ENCODE measurements at regions not wholly inside any gene's neighbourhood (a gene's known extent, or its start where the extent isn't known, plus 50 kb on each side); places are given as distances from the start of the nearest gene placed in this dataset.

GRCh38 chr12:74283646-74284045 is 254.0 kb upstream of the ATXN7L3B start:
- H3K27me3 Mint-ChIP-seq (ENCODE audit: low read depth in 2 of 2) = no peaks in the 10 kb centered on the region
- no peak for TF ChIP-seq CTCF (IDR thresholded peaks at IDR 0.05)
- Histone ChIP-seq H3K9me3 (ENCODE audit: control insufficient read depth, insufficient read depth, low read length) (no peaks in the 10 kb centered on the region), H3K27me3 (ENCODE audit: control insufficient read depth, insufficient read depth, low read length) (no peaks in the 10 kb centered on the region), H3K4me3 (ENCODE audit: low read length) (no peak overlapping the region), H3K4me1 (ENCODE audit: control insufficient read depth, insufficient read depth, low read length) (no peaks in the 10 kb centered on the region), H3K27ac (ENCODE audit: low read length) (no peak overlapping the region), H3K36me3 (ENCODE audit: control insufficient read depth, insufficient read depth, low read length) (no peaks in the 10 kb centered on the region)
- no peak overlapping the region for H3K27ac Mint-ChIP-seq
- H3K36me3 Mint-ChIP-seq = no peaks in the 10 kb centered on the region
- ATAC-seq = no peak
- H3K9me3 Mint-ChIP-seq = peaks cover 0 to 3% of the 10 kb centered on the region in 2 donors
- DNase-seq = no peak
- H3K4me3 Mint-ChIP-seq = no peak overlapping the region
- intact Hi-C loops (cut with micrococcal nuclease) = no loop called here
- no peaks in the 10 kb centered on the region for H3K4me1 Mint-ChIP-seq
- WGBS (ENCODE audit: insufficient coverage) = 63% methylated on average over 1 of the region's 4 CpGs

GRCh38 chr12:74285773-74286172 is 251.9 kb upstream of the ATXN7L3B start:
- H3K27ac Mint-ChIP-seq = no peak overlapping the region
- WGBS (ENCODE audit: insufficient coverage) = 96% methylated on average over 2 of the region's 2 CpGs
- TF ChIP-seq CTCF (IDR thresholded peaks at IDR 0.05) = no peak
- no peaks in the 10 kb centered on the region for H3K36me3 Mint-ChIP-seq
- intact Hi-C loops (cut with micrococcal nuclease) = no loop called here
- Histone ChIP-seq H3K9me3 (ENCODE audit: control insufficient read depth, insufficient read depth, low read length) (no peaks in the 10 kb centered on the region), H3K27me3 (ENCODE audit: control insufficient read depth, insufficient read depth, low read length) (no peaks in the 10 kb centered on the region), H3K4me3 (ENCODE audit: low read length) (no peak overlapping the region), H3K27ac (ENCODE audit: low read length) (no peak overlapping the region), H3K4me1 (ENCODE audit: control insufficient read depth, insufficient read depth, low read length) (no peaks in the 10 kb centered on the region), H3K36me3 (ENCODE audit: control insufficient read depth, insufficient read depth, low read length) (no peaks in the 10 kb centered on the region)
- no peaks in the 10 kb centered on the region for H3K27me3 Mint-ChIP-seq (ENCODE audit: low read depth in 2 of 2)
- H3K4me1 Mint-ChIP-seq = no peaks in the 10 kb centered on the region
- peaks cover 0 to 3% of the 10 kb centered on the region in 2 donors for H3K9me3 Mint-ChIP-seq
- H3K4me3 Mint-ChIP-seq = no peak overlapping the region
- no peak for DNase-seq
- ATAC-seq = no peak

- Histone ChIP-seq H3K9me3 (ENCODE audit: control insufficient read depth, insufficient read depth, low read length) (no peaks in the 10 kb centered on the region), H3K36me3 (ENCODE audit: control insufficient read depth, insufficient read depth, low read length) (no peaks in the 10 kb centered on the region), H3K27ac (ENCODE audit: low read length) (no peak overlapping the region), H3K4me1 (ENCODE audit: control insufficient read depth, insufficient read depth, low read length) (no peaks in the 10 kb centered on the region), H3K27me3 (ENCODE audit: control insufficient read depth, insufficient read depth, low read length) (no peaks in the 10 kb centered on the region), H3K4me3 (ENCODE audit: low read length) (no peak overlapping the region)
- intact Hi-C loops (cut with micrococcal nuclease) = no loop called here
- Mint-ChIP-seq H3K36me3 (no peaks in the 10 kb centered on the region), H3K27me3 (ENCODE audit: low read depth in 2 of 2) (no peaks in the 10 kb centered on the region), H3K4me3 (no peak overlapping the region), H3K27ac (no peak overlapping the region), H3K4me1 (no peaks in the 10 kb centered on the region), H3K9me3 (peaks cover 0 to 3% of the 10 kb centered on the region in 2 donors)
- TF ChIP-seq CTCF (IDR thresholded peaks at IDR 0.05) = no peak
- ATAC-seq (no peak), DNase-seq (no peak)
- WGBS (ENCODE audit: insufficient coverage) = 85% methylated on average over 1 of the region's 1 CpG
These were observed 251.4 kb upstream of the ATXN7L3B start for GRCh38 chr12:74286254-74286653.

GRCh38 chr12:74292351-74293194 is 245.1 kb upstream of the ATXN7L3B start:
- Histone ChIP-seq H3K27ac (ENCODE audit: low read length) (no peak overlapping the region), H3K4me1 (ENCODE audit: control insufficient read depth, insufficient read depth, low read length) (no peaks in the 10 kb centered on the region), H3K9me3 (ENCODE audit: control insufficient read depth, insufficient read depth, low read length) (no peaks in the 10 kb centered on the region), H3K27me3 (ENCODE audit: control insufficient read depth, insufficient read depth, low read length) (no peaks in the 10 kb centered on the region), H3K4me3 (ENCODE audit: low read length) (no peak overlapping the region), H3K36me3 (ENCODE audit: control insufficient read depth, insufficient read depth, low read length) (no peaks in the 10 kb centered on the region)
- Mint-ChIP-seq H3K4me1 (no peaks in the 10 kb centered on the region), H3K27me3 (ENCODE audit: low read depth in 2 of 2) (no peaks in the 10 kb centered on the region), H3K36me3 (no peaks in the 10 kb centered on the region), H3K4me3 (no peak overlapping the region), H3K9me3 (no peaks in the 10 kb centered on the region), H3K27ac (no peak overlapping the region)
- DNase-seq (no peak), ATAC-seq (no peak)
- 89% methylated on average over 30 of the region's 30 CpGs for WGBS (ENCODE audit: insufficient coverage)
- intact Hi-C loops (cut with micrococcal nuclease) = no loop called here
- no peak for TF ChIP-seq CTCF (IDR thresholded peaks at IDR 0.05)

All from natural killer cell (primary cell).